Cerebellar cortex (tissue), 1 donor: ENCODE measurements at regions not wholly inside any gene's neighbourhood (a gene's known extent, or its start where the extent isn't known, plus 50 kb on each side); places are given as distances from the start of the nearest gene placed in this dataset.
"Not testable (repeated sequence)": the region's sequence is repeated elsewhere in the genome, so short reads cannot be mapped to it uniquely, and the experiment has no call there.

ENCODE experiments used
- DNase-seq: peaks from one replicate; pipeline ENCODE4 v3.0.0-alpha.2; 2015; ENCODE audit warnings: low spot score

DNA sequence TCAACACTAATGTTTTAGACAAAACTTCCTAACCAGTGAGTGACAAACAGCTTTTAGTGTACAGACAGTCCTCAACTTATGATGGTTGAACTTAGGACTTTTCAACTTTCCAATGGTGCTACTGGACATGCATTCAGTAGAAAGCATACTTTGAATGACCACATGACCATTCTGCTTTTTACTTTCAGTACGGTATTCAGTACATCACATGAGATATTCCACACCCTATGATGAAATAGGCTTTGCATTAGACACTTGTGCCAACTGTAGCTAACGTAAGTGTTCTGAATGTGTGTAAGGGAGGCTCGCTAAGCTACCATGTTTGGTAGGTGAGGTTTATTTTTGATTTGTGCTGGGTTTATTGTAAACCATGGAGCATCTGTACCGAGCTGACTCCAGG lies 113.7 kb downstream of the WNT7A start:
- DNase-seq, result no peak

DNA sequence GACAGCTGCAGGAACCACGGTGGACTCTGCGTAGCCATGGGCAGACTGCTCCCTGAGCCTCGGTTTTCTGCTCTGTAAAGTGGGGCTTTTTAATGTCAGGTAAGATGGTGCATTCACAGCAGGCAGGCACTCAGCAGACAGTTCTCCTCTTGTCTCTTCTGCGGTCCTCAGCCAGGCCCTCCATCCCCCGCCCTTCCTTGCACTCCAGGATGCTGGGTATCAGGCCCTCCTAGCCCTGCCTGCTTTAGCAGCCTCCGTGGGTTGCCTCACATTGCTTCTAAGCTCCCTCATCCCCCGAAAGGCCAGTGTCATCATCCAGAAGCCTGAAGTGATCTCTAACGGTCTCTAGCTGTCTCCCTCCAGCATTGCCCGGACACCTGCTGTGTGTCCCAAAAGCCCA lies 115.7 kb downstream of the WNT7A start:
- no peak for DNase-seq

DNA sequence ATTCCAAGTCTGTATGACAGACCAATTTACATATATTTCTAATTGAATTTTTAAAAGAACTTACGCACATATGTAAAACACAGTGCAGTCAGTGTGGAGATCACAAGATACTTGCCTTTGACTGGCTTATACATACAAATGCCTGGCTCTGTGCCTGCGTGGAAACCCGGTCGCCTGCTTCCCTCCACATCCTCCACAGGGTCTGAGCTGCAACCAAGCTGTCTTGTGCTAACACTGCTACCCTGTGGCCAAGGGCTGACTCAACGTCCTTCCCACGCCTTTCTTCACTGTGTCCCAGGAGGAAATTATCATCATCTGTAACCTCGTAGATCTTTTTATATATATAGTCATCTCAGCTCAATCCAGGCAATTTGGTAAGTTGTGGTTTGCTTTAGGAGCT lies 117.0 kb downstream of the WNT7A start:
- no peak for DNase-seq

- no peak for DNase-seq
These were observed 129.1 kb downstream of the WNT7A start for GRCh38 chr3:13750731-13751130.

GRCh38 chr3:13750215-13750614 lies 129.7 kb downstream of the WNT7A start:
- no peak for DNase-seq

- no peak for DNase-seq
These were observed 130.7 kb downstream of the WNT7A start for GRCh38 chr3:13749063-13749764.

GRCh38 chr3:13748276-13748879 lies 131.5 kb downstream of the WNT7A start:
- DNase-seq, result no peak

DNA sequence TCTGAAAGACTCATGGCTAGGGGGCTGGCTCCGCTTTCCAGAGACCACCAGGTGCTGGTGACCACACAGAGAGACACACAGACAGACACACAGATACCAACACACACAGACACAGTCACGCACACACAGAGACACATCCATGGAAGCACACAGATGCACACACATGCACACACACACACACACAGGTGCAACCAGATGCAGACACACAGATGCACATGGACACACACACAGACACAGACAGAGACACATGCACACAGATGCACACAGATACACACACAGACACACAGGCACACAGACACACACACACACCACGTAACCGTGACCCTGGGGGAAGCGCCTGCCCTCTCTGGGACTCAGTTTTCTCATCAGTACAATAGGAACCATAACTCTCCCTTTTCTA lies 132.2 kb downstream of the WNT7A start:
- no peak for DNase-seq

GRCh38 chr3:13746385-13746784 lies 133.5 kb downstream of the WNT7A start:
- no peak for DNase-seq

GRCh38 chr3:13745636-13746035 lies 134.2 kb downstream of the WNT7A start:
- no peak for DNase-seq

- no peak for DNase-seq
These were observed 139.1 kb downstream of the WNT7A start for GRCh38 chr3:13740795-13741194.

DNA sequence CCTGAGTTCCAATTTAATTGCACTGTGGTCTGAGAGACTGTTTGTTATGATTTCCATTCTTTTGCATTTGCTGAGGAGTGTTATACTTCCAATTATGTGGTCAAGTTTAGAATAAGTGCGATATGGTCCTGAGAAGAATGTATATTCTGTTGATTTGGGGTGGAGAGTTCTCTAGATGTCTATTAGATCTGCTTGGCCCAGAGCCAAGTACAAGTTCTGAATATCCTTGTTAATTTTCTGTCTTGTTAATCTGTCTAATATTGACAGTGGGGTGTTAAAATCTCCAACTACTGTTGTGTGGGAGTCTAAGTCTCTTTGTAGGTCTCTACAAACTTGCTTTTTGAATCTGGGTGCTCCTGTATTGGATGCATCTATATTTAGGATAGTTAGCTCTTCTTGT lies 146.1 kb downstream of the WNT7A start:
- DNase-seq, result not testable (repeated sequence)

DNA sequence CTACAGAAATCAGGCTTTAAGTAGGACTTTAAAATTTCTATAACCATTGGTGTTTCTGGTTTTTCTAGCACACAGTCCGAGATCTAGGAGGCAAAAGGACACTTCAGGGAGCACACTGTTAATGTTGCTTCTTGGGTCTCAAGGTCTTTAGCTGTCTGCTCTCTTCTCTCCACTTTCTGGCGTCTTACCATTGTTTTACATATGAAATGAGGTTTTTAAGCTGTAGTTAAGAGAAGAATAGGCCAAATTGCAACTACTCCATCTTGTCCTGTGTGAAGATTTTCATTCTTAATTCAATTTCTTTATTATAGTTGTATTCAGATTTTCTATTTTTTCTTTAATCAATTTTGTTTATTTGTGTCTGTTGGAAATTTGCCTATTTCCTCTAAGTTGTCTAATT lies 151.4 kb downstream of the WNT7A start:
- DNase-seq, result no peak

- DNase-seq, result no peak
These were observed 152.0 kb downstream of the WNT7A start for GRCh38 chr3:13727890-13728289.

GRCh38 chr3:13723676-13724207 lies 156.1 kb downstream of the WNT7A start:
- DNase-seq, result no peak

DNA sequence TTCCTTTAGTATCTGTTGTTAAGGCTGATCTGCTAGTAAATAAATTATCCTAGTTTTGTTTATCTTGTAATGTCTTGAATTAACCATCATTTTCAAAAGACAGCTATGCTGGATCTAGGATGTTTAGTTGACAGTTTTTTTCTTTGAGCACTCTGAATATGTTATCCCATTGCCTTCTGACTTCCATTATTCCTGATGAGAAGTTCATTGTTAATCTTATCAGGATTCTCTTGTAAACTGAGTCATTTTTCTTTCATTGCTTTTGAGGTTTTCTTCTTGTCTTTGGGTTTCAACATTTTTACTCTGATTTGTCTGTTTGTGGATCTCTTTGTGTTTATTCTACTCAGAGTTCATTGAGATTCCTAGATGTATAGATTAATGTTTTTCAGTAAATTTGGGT lies 157.7 kb downstream of the WNT7A start:
- DNase-seq, result no peak

GRCh38 chr3:13718436-13718835 lies 161.4 kb downstream of the WNT7A start:
- no peak for DNase-seq

GRCh38 chr3:13718000-13718399 lies 161.9 kb downstream of the WNT7A start:
- DNase-seq, result no peak

- DNase-seq, result no peak
These were observed 162.5 kb downstream of the WNT7A start for GRCh38 chr3:13717222-13717895.

DNA sequence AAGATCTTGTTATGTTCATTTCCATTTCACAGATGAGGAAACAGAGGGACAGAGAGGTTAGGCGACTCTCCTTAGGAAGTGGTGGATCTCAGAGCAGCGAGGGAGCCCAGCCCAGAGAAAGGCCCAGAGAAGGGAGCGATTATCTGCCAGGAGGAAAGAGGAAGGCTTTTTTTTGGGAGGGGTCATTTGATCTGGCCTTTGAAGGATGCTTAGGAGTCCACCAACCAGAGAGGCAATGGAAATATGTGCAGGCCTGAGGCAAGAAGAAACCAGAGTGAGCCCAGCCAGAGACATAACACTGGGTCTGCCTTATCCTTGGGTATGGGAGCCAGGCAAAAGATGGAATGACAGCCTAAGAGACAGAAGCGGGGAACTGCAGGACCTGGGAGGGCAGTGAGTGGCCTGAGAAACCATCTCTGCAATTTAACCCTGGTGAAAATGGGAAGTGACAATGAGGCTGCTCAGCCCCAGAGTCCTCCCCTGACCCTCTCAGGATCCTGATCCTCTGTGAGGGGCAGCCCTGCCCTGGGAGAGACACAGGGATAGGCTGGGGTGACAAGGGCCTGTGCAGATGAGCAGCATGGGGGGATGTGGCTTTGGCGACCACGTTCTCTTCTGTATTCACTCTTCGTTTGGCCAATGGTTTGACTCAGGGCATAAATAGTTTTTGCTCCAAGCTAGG lies 163.2 kb downstream of the WNT7A start:
- DNase-seq, result no peak

GRCh38 chr3:13715961-13716360 lies 163.9 kb downstream of the WNT7A start:
- no peak for DNase-seq

- no peak for DNase-seq
These were observed 164.5 kb downstream of the WNT7A start for GRCh38 chr3:13715167-13715954.
